Esophagus squamous epithelium (tissue), 5 donors: ENCODE measurements at regions not wholly inside any gene's neighbourhood (a gene's known extent, or its start where the extent isn't known, plus 50 kb on each side); places are given as distances from the start of the nearest gene placed in this dataset.

Source experiments
- DNase-seq: peaks from one replicate; lab custom pipeline; 2025; lab: John Stamatoyannopoulos, UW
- H3K27ac ChIP-seq, 4 donors: fragments of 200-600 bp; sonication (generic); one replicate each; pipeline ENCODE4 v1.5.1; 2016 to 2019; ENCODE audit warnings: mild to moderate bottlenecking in 1 of 4
- H3K27me3 ChIP-seq, 4 donors: fragments of 200-600 bp; sonication (generic); 1 replicate in 3 of 4; 2 replicates in 1 of 4; pipeline versions ENCODE4 v1.5.1 to v1.6.0; 2017 to 2021; ENCODE audit warnings: antibody characterized with exemption in 1 of 4
- H3K36me3 ChIP-seq, 3 donors: fragments of 200-600 bp; sonication (generic); one replicate each; pipeline ENCODE4 v1.5.1; 2016 to 2019
- H3K4me1 ChIP-seq, 3 donors: fragments of 200-600 bp; sonication (generic); one replicate each; pipeline ENCODE4 v1.5.1; 2017 to 2019
- H3K4me3 ChIP-seq, 4 donors: fragments of 200-600 bp; sonication (generic); 1 replicate in 3 of 4; 2 replicates in 1 of 4; pipeline ENCODE4 v1.5.1; 2016 to 2019; ENCODE audit warnings: mild to moderate bottlenecking in 2 of 4, moderate library complexity in 1 of 4
- H3K9me3 ChIP-seq, 3 donors: fragments of 200-600 bp; sonication (generic); one replicate each; pipeline ENCODE4 v1.5.1; 2016 to 2019
- CTCF ChIP-seq, 6 experiments: fragments of 450-650 bp in 4 of 6; fragments of 200-600 bp in 2 of 6; sonication (generic) in 2 of 6; IDR thresholded peaks; one replicate each; pipeline ENCODE4 v1.5.1; 2016 to 2019; ENCODE audit warnings: antibody characterized with exemption in 6 of 6, mild to moderate bottlenecking in 4 of 6, moderate library complexity in 4 of 6
- POLR2A ChIP-seq, 4 donors: fragments of 450-650 bp; IDR thresholded peaks; one replicate each; pipeline ENCODE4 v1.6.1; 2017; ENCODE audit warnings: antibody characterized with exemption in 4 of 4, mild to moderate bottlenecking in 4 of 4, moderate library complexity in 3 of 4
- WGBS, 2 donors: methylation state at CpG; one replicate each; pipeline ENCODE4 v1.1.5; 2018; 5-methylcytosine and 5-hydroxymethylcytosine counted together
- intact Hi-C: fragments of 100-400 bp; cut with DNase I; formaldehyde crosslinking; loops from one replicate; pipeline ENCODE4 v1.15.0; 2022
- donor health status: DM: yes; HTN: yes; CAD: no.

GRCh38 chr18:28916456-28916855 lies 739.5 kb upstream of the CDH2 start:
- TF ChIP-seq CTCF (IDR thresholded peaks at IDR 0.05): no peak
- TF ChIP-seq POLR2A (IDR thresholded peaks at IDR 0.05): no peak
- Histone ChIP-seq H3K36me3 (no peaks in the 10 kb centered on the region), H3K4me1 (no peaks in the 10 kb centered on the region), H3K4me3 (no peak overlapping the region), H3K27ac (no peak overlapping the region), H3K27me3 (no peaks in the 10 kb centered on the region), H3K9me3 (peaks cover 0 to 6% (median 0%) of the 10 kb centered on the region in 3 donors)
- intact Hi-C loops: no loop called here
- no peak for DNase-seq

- no peaks in the 10 kb centered on the region for H3K36me3 ChIP-seq
- no peak for DNase-seq
- H3K9me3 ChIP-seq: peaks cover 0 to 5% (median 0%) of the 10 kb centered on the region in 3 donors
- H3K4me1 ChIP-seq: no peaks in the 10 kb centered on the region
- no peaks in the 10 kb centered on the region for H3K27me3 ChIP-seq
- TF ChIP-seq POLR2A (IDR thresholded peaks at IDR 0.05) (no peak), CTCF (IDR thresholded peaks at IDR 0.05) (no peak)
- no peak overlapping the region for H3K27ac ChIP-seq
- WGBS, 2 donors: 35 to 53% methylated on average over 1 of the region's 1 CpG
- H3K4me3 ChIP-seq: no peak overlapping the region
- intact Hi-C loops: no loop called here
These were observed 728.6 kb upstream of the CDH2 start for GRCh38 chr18:28905509-28905908.

GRCh38 chr18:28904789-28905364 lies 727.9 kb upstream of the CDH2 start:
- Histone ChIP-seq H3K36me3 (no peaks in the 10 kb centered on the region), H3K27ac (no peak overlapping the region), H3K27me3 (no peaks in the 10 kb centered on the region), H3K4me3 (no peak overlapping the region), H3K9me3 (peaks cover 0 to 5% (median 0%) of the 10 kb centered on the region in 3 donors), H3K4me1 (no peaks in the 10 kb centered on the region)
- TF ChIP-seq POLR2A (IDR thresholded peaks at IDR 0.05): no peak
- 36 to 39% methylated on average over 1 of the region's 1 CpG for WGBS, 2 donors
- no peak for DNase-seq
- intact Hi-C loops: no loop called here

- no peak for TF ChIP-seq POLR2A (IDR thresholded peaks at IDR 0.05)
- no peak for TF ChIP-seq CTCF (IDR thresholded peaks at IDR 0.05)
- H3K36me3 ChIP-seq: no peaks in the 10 kb centered on the region
- DNase-seq: no peak
- peaks cover 0 to 5% (median 0%) of the 10 kb centered on the region in 3 donors for H3K9me3 ChIP-seq
- no peak overlapping the region for H3K27ac ChIP-seq
- no peaks in the 10 kb centered on the region for H3K4me1 ChIP-seq
- H3K4me3 ChIP-seq: no peak overlapping the region
- no peaks in the 10 kb centered on the region for H3K27me3 ChIP-seq
- intact Hi-C loops: no loop called here
- 42 to 74% methylated on average over 1 of the region's 1 CpG for WGBS, 2 donors
These were observed 726.4 kb upstream of the CDH2 start for GRCh38 chr18:28903306-28903705.

- H3K27me3 ChIP-seq: no peaks in the 10 kb centered on the region
- TF ChIP-seq CTCF (IDR thresholded peaks at IDR 0.05) (no peak), POLR2A (IDR thresholded peaks at IDR 0.05) (no peak)
- no peaks in the 10 kb centered on the region for H3K36me3 ChIP-seq
- 31 to 52% methylated on average over 3 of the region's 3 CpGs for WGBS, 2 donors
- H3K4me1 ChIP-seq: no peaks in the 10 kb centered on the region
- DNase-seq: no peak
- H3K27ac ChIP-seq: no peak overlapping the region
- no peaks in the 10 kb centered on the region for H3K9me3 ChIP-seq
- intact Hi-C loops: no loop called here
- H3K4me3 ChIP-seq: no peak overlapping the region
These were observed 713.9 kb upstream of the CDH2 start for GRCh38 chr18:28890791-28891190.

- no peaks in the 10 kb centered on the region for H3K4me1 ChIP-seq
- no peak overlapping the region for H3K4me3 ChIP-seq
- intact Hi-C loops: no loop called here
- no peak overlapping the region for H3K27ac ChIP-seq
- H3K9me3 ChIP-seq: no peaks in the 10 kb centered on the region
- 94 to 100% methylated on average over 1 of the region's 1 CpG for WGBS, 2 donors
- no peaks in the 10 kb centered on the region for H3K27me3 ChIP-seq
- TF ChIP-seq POLR2A (IDR thresholded peaks at IDR 0.05) (no peak), CTCF (IDR thresholded peaks at IDR 0.05) (no peak)
- DNase-seq: no peak
- no peaks in the 10 kb centered on the region for H3K36me3 ChIP-seq
These were observed 707.4 kb upstream of the CDH2 start for GRCh38 chr18:28884304-28884703.
